OCI-LY7 (cell line): ENCODE measurements at regions not wholly inside any gene's neighbourhood (a gene's known extent, or its start where the extent isn't known, plus 50 kb on each side); places are given as distances from the start of the nearest gene placed in this dataset.

Experiments used
- BruUV-seq: library from RNA; stranded (reverse); fragments of 400-500 nt; replicated peaks from 2 replicates; lab custom pipeline; 2021; lab: Mats Ljungman, UMichigan
- CTCF ChIA-PET: fragments of 300-600 bp; sonication (Branson Sonifier 250); formaldehyde crosslinking; loops from one replicate; lab custom pipeline; 2022; ENCODE audit warnings: antibody characterized with exemption; ENCODE audit not compliant: unreplicated experiment; lab: Charles Lee
- POLR2A ChIA-PET: fragments of 300-600 bp; sonication (Branson Sonifier 250); formaldehyde crosslinking; loops from one replicate; lab custom pipeline; 2022; ENCODE audit warnings: antibody characterized with exemption; lab: Charles Lee
- DNase-seq: peaks from one replicate; pipeline ENCODE4 v3.0.0-alpha.2; 2015; ENCODE audit warnings: low spot score
- H2AFZ ChIP-seq: fragments of 200-600 bp; sonication (generic), shearing (Covaris generic); 2 replicates; pipeline ENCODE4 v1.6.1; 2014; ENCODE audit warnings: mild to moderate bottlenecking, antibody characterized with exemption, low read length, moderate library complexity
- H3K27ac ChIP-seq: fragments of 200-600 bp; sonication (generic); 2 replicates; pipeline ENCODE4 v1.5.1; 2014; ENCODE audit warnings: mixed run types, low read depth, mild to moderate bottlenecking, moderate library complexity, low read length, inconsistent platforms; ENCODE audit not compliant: poor library complexity, severe bottlenecking
- H3K36me3 ChIP-seq: fragments of 200-600 bp; sonication (generic); 2 replicates; pipeline ENCODE4 v1.6.1; 2014; ENCODE audit warnings: mild to moderate bottlenecking, antibody characterized with exemption, low read length, moderate library complexity, mixed read lengths; ENCODE audit not compliant: insufficient read depth
- H3K4me1 ChIP-seq: fragments of 200-600 bp; sonication (generic); 2 replicates; pipeline ENCODE4 v1.5.1; 2014; ENCODE audit warnings: mild to moderate bottlenecking, low read length; ENCODE audit not compliant: insufficient read depth, poor library complexity, severe bottlenecking
- H3K4me2 ChIP-seq: fragments of 200-600 bp; sonication (generic); 2 replicates; pipeline ENCODE4 v1.6.1; 2014; ENCODE audit warnings: mild to moderate bottlenecking, low read length
- H3K4me3 ChIP-seq: fragments of 200-600 bp; sonication (generic); 2 replicates; pipeline ENCODE4 v1.5.1; 2014; ENCODE audit warnings: mild to moderate bottlenecking, low read depth, low read length; ENCODE audit not compliant: poor library complexity, severe bottlenecking
- H3K79me2 ChIP-seq: fragments of 200-600 bp; sonication (generic); 2 replicates; pipeline ENCODE4 v1.6.1; 2016; ENCODE audit warnings: low read depth, mild to moderate bottlenecking, low read length, moderate library complexity, mixed read lengths; ENCODE audit not compliant: insufficient read depth
- H3K9me2 ChIP-seq: fragments of 200-600 bp; sonication (generic); 2 replicates; pipeline ENCODE4 v1.6.1; 2016; ENCODE audit warnings: mild to moderate bottlenecking, low read length, mixed read lengths; ENCODE audit not compliant: insufficient read depth
- H3K9me3 ChIP-seq: fragments of 200-600 bp; sonication (generic); 2 replicates; pipeline ENCODE4 v1.6.1; 2014; ENCODE audit warnings: mild to moderate bottlenecking, mixed run types, low read length, mixed read lengths
- H4K20me1 ChIP-seq: fragments of 200-600 bp; sonication (generic); 2 replicates; pipeline ENCODE4 v1.6.1; 2014; ENCODE audit warnings: mild to moderate bottlenecking, antibody characterized with exemption, low read length, moderate library complexity, mixed read lengths; ENCODE audit not compliant: insufficient read depth
- CTCF ChIP-seq: fragments of 200-600 bp; sonication (generic); conservative IDR thresholded peaks from 2 replicates; pipeline ENCODE4 v1.5.1; 2014; ENCODE audit warnings: mild to moderate bottlenecking, antibody characterized with exemption, low read length, moderate library complexity, mixed read lengths
- EZH2phosphoT487 ChIP-seq: fragments of 200-600 bp; sonication (generic); IDR thresholded peaks from 2 replicates; pipeline ENCODE4 v1.6.1; 2018; ENCODE audit warnings: low read depth, borderline replicate concordance, mild to moderate bottlenecking, mixed run types, antibody characterized with exemption, low read length, moderate library complexity, mixed read lengths
- intact Hi-C: fragments of 100-400 bp; cut with micrococcal nuclease; formaldehyde crosslinking; loops from one replicate; pipeline ENCODE4 v1.10.0; 2022; ENCODE audit not compliant: unreplicated experiment

- Histone ChIP-seq H3K9me3 (0 out of 2 replicates have a peak, but pooled peaks cover 4% of the 10 kb centered on the region), H3K9me2 (no peaks in the 10 kb centered on the region), H3K79me2 (no peaks in the 10 kb centered on the region), H4K20me1 (no peaks in the 10 kb centered on the region), H3K4me1 (no peaks in the 10 kb centered on the region), H3K4me3 (no peak overlapping the region), H2AFZ (no peak overlapping the region), H3K36me3 (no peaks in the 10 kb centered on the region), H3K4me2 (no peak overlapping the region), H3K27ac (no peak overlapping the region)
- BruUV-seq = no TSS peak
- no peak for DNase-seq
- CTCF ChIA-PET = no interaction called here
- TF ChIP-seq CTCF (no peak), EZH2phosphoT487 (no peak)
- POLR2A ChIA-PET = no interaction called here
- intact Hi-C loops = no loop called here
Measured at GRCh38 chr14:61847861-61848260, 85.6 kb downstream of the SNAPC1 start.

GRCh38 chr14:61854898-61855297 is 92.7 kb downstream of the SNAPC1 start:
- no peak for DNase-seq
- H3K9me2 ChIP-seq = no peaks in the 10 kb centered on the region
- ChIA-PET POLR2A (interaction anchor here (0.7 kb wide), 1 partner anchor 443 kb away, joined by 3 read pairs; no protein-coding TSS in a partner anchor), CTCF (no interaction called here)
- TF ChIP-seq CTCF (no peak), EZH2phosphoT487 (no peak)
- no peak overlapping the region for H3K4me2 ChIP-seq
- H4K20me1 ChIP-seq = no peaks in the 10 kb centered on the region
- no TSS peak for BruUV-seq
- no peaks in the 10 kb centered on the region for H3K9me3 ChIP-seq
- no peaks in the 10 kb centered on the region for H3K4me1 ChIP-seq
- no peaks in the 10 kb centered on the region for H3K36me3 ChIP-seq
- H2AFZ ChIP-seq = no peak overlapping the region
- no peak overlapping the region for H3K4me3 ChIP-seq
- H3K79me2 ChIP-seq = no peaks in the 10 kb centered on the region
- no peak overlapping the region for H3K27ac ChIP-seq
- intact Hi-C loops = no loop called here

DNA sequence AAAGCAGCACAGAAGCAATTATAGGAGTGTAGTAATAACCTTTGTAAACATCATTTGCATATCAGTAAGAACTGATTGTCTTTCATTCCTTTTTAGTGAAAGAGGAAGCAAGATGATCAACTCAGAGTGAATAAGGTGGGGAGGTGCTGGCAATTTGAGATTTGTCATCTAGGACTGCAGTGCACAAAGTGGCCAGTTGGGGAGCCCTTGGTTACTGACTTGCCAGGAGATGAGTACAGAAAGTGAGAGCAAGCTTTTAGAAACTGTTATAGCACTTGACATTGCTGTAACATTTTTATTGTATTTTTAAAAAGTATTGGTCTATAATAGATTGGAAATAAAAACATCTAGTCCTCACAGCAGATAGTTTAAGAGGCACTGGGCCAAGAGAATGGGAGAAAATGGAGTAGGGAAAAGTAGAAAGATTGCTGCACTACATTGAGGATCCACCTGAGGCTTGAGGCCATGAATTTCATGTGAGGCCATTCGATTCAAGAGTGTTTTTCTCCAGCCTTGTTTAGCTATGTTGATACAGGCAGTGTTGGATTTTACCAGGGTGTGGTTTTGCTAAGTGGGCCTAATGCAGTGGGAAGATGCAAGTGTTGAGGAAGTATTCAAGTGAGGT is 98.2 kb downstream of the SNAPC1 start:
- Histone ChIP-seq H3K9me2 (no peaks in the 10 kb centered on the region), H3K36me3 (no peaks in the 10 kb centered on the region), H4K20me1 (no peaks in the 10 kb centered on the region), H3K27ac (no peak overlapping the region), H3K4me2 (no peak overlapping the region), H3K79me2 (no peaks in the 10 kb centered on the region), H3K9me3 (no peaks in the 10 kb centered on the region), H3K4me1 (no peaks in the 10 kb centered on the region), H2AFZ (no peak overlapping the region), H3K4me3 (no peak overlapping the region)
- intact Hi-C loops = no loop called here
- no TSS peak for BruUV-seq
- DNase-seq = peak; percentile 66
- CTCF ChIA-PET = no interaction called here
- POLR2A ChIA-PET = interaction anchor here (0.7 kb wide), 1 partner anchor 73 kb away, joined by 3 read pairs; no protein-coding TSS in a partner anchor
- peak; percentile 93 for TF ChIP-seq CTCF
- no peak for TF ChIP-seq EZH2phosphoT487
